HFFc6 (cell line): ENCODE measurements at regions not wholly inside any gene's neighbourhood (a gene's known extent, or its start where the extent isn't known, plus 50 kb on each side); places are given as distances from the start of the nearest gene placed in this dataset.

Experiments
- DNase-seq: peaks from one replicate; pipeline ENCODE4 v3.0.0-alpha.2; 2018
- H3K27ac Mint-ChIP-seq: 2 replicates; pipeline ENCODE4 v1.8.0; 2020; ENCODE audit warnings: mild to moderate bottlenecking, mixed read lengths
- H3K27me3 Mint-ChIP-seq: 2 replicates; pipeline ENCODE4 v1.8.0; 2021; ENCODE audit warnings: mild to moderate bottlenecking, moderate library complexity, mixed read lengths; ENCODE audit not compliant: insufficient read depth
- H3K36me3 Mint-ChIP-seq: 2 replicates; pipeline ENCODE4 v1.8.0; 2021; ENCODE audit warnings: low read depth, mixed read lengths
- H3K4me1 Mint-ChIP-seq: 2 replicates; pipeline ENCODE4 v1.8.0; 2020; ENCODE audit warnings: low read depth, mixed read lengths
- H3K4me3 Mint-ChIP-seq: 2 replicates; pipeline ENCODE4 v1.8.0; 2020; ENCODE audit warnings: mild to moderate bottlenecking, moderate library complexity, mixed read lengths
- H3K9me3 Mint-ChIP-seq: 2 replicates; pipeline ENCODE4 v1.8.0; 2020; ENCODE audit warnings: mild to moderate bottlenecking, mixed read lengths
- TF ChIP-seq, protein P1 (sequence below): fragments of 200-600 bp; sonication (generic); IDR thresholded peaks from 2 replicates; pipeline ENCODE4 v1.5.0; 2021; ENCODE audit warnings: antibody characterized with exemption, mild to moderate bottlenecking

DNA sequence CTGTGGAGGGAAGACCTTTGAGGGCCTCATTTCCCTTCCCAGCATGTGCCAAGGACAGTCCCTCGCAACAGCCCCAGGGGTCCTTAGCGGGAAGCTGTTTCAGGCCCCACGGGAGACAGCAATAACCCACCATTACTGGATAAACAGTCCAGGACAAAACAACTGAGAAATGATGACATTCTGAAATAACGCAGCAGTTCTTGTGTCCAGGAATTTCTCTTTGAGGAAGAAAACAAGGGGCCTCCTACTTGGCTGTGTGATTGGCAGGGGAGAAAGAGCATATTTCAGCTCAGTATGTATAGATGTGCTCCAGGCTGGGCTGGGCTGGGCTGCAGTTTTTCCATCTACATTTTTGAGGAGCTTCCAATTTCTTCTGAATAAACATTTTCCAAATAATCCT lies 82.2 kb upstream of the THBS1 start:
- DNase-seq, result no peak
- H3K4me1 Mint-ChIP-seq, result peaks cover 59% of the 10 kb centered on the region
- H3K9me3 Mint-ChIP-seq, result no peaks in the 10 kb centered on the region
- H3K27me3 Mint-ChIP-seq, result no peaks in the 10 kb centered on the region
- no peak overlapping the region for H3K4me3 Mint-ChIP-seq
- TF ChIP-seq, protein P1, sequence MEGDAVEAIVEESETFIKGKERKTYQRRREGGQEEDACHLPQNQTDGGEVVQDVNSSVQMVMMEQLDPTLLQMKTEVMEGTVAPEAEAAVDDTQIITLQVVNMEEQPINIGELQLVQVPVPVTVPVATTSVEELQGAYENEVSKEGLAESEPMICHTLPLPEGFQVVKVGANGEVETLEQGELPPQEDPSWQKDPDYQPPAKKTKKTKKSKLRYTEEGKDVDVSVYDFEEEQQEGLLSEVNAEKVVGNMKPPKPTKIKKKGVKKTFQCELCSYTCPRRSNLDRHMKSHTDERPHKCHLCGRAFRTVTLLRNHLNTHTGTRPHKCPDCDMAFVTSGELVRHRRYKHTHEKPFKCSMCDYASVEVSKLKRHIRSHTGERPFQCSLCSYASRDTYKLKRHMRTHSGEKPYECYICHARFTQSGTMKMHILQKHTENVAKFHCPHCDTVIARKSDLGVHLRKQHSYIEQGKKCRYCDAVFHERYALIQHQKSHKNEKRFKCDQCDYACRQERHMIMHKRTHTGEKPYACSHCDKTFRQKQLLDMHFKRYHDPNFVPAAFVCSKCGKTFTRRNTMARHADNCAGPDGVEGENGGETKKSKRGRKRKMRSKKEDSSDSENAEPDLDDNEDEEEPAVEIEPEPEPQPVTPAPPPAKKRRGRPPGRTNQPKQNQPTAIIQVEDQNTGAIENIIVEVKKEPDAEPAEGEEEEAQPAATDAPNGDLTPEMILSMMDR, result no peak
- H3K36me3 Mint-ChIP-seq, result peaks cover 5% of the 10 kb centered on the region; the same call in 1 of the 2 replicates
- no peak overlapping the region for H3K27ac Mint-ChIP-seq

DNA sequence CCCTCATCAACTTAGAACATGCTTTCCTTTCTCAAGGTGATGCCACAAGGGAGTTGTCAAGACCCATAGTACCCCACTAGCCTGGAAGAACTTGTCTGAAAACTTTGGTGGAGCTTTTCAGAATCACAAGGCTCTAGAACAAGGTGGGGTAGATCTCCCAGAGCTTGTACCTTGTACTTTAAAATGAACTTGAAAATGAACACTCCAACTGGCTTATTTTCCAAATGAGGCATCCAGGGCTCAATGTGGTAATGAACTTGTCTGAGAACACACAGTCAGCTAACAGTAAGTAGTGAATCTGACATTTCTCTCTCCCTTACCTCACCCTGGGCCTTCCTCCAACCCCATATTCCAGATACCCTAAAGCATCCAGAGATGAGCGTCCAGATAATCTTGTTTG lies 81.8 kb upstream of the THBS1 start:
- H3K9me3 Mint-ChIP-seq, result no peaks in the 10 kb centered on the region
- no peaks in the 10 kb centered on the region for H3K27me3 Mint-ChIP-seq
- peaks cover 5% of the 10 kb centered on the region; the same call in 1 of the 2 replicates for H3K36me3 Mint-ChIP-seq
- no peak overlapping the region for H3K4me3 Mint-ChIP-seq
- TF ChIP-seq, protein P1, result no peak
- H3K27ac Mint-ChIP-seq, result no peak overlapping the region
- peaks cover 63% of the 10 kb centered on the region for H3K4me1 Mint-ChIP-seq
- no peak for DNase-seq

DNA sequence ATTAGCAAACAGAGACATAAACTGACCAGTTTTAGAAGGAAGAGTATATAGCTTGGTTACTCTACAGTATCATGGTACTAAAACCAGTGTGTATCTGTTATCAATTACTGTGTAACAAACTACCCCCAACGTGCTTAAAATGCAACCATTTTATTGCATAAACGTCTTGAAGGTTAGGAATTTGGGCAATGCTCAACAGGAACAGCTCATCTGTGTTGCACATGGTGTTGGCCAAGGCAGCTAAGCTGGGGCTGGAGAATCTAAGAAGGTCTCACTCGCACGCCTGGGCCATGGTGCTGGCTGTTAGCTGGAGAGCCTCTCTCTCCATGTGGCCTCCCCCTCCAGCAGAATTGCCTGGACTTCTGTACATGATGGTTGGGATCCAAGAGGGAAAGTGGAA lies 81.2 kb upstream of the THBS1 start:
- TF ChIP-seq, protein P1, result no peak
- no peak for DNase-seq
- Mint-ChIP-seq H3K4me3 (no peak overlapping the region), H3K4me1 (peaks cover 69% of the 10 kb centered on the region), H3K9me3 (no peaks in the 10 kb centered on the region), H3K27me3 (no peaks in the 10 kb centered on the region), H3K27ac (no peak overlapping the region), H3K36me3 (peaks cover 5% of the 10 kb centered on the region; the same call in 1 of the 2 replicates)

DNA sequence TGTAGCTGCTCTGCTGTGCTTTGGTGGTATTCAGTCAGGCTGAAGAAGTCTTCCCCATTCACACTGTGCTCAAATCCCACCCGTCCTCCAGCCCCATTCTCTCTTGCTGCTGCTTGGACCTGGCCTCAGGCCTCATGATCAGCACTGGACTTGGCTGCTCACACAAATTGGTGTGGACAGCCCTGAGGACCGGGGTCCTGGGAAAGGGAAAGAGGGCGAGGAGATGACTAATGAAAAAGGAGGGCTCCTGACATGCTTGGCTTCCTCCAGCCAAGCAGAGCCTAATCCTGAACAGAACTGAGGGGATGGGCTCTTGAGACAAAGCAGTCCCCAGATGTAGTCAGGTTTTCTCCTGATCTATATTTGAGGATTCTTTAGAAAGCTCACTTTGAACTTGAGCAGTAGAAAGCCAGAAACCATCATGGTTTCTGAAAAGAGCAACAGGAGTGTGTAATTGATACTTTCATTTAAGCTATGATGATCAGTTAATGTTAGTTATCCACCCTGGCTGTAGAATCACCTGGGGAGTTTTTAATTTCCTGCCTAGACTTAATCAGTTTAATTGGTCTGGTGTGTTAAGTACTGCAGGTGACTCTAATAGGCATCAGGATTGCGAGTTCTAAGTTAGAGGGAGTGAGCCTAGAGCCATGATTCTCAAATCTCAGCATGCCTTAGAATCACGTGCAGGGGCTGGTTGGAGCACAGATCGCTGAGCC lies 79.4 kb upstream of the THBS1 start:
- H3K4me3 Mint-ChIP-seq, result no peak overlapping the region
- peaks cover 75% of the 10 kb centered on the region for H3K4me1 Mint-ChIP-seq
- H3K27ac Mint-ChIP-seq, result peak overlapping the region; percentile 68
- DNase-seq, result peak; percentile 35
- no peaks in the 10 kb centered on the region for H3K9me3 Mint-ChIP-seq
- TF ChIP-seq, protein P1, result no peak
- H3K36me3 Mint-ChIP-seq, result peaks cover 5% of the 10 kb centered on the region; the same call in 1 of the 2 replicates
- no peaks in the 10 kb centered on the region; the same call in 1 of the 2 replicates for H3K27me3 Mint-ChIP-seq

DNA sequence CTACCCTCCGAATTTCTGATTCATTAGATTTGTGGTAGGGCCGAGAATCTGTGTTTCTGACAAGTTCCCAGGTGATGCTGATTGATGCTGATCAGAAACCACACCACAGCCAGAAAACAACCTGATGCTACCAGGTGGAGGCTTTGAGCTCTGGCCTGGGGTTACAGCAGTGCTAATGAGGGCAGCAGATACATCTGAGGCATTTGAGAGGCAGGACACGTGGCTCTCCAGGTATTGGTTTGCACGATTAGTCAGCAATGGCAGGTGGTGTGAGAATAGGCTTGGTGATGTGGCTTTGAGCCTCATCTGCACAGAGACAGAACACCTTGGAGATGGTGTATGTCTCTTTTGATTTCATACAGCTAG lies 78.8 kb upstream of the THBS1 start:
- H3K27ac Mint-ChIP-seq, result no peak overlapping the region
- H3K4me3 Mint-ChIP-seq, result no peak overlapping the region
- no peaks in the 10 kb centered on the region for H3K9me3 Mint-ChIP-seq
- peaks cover 5% of the 10 kb centered on the region; the same call in 1 of the 2 replicates for H3K36me3 Mint-ChIP-seq
- peaks cover 79% of the 10 kb centered on the region for H3K4me1 Mint-ChIP-seq
- DNase-seq, result no peak
- no peaks in the 10 kb centered on the region; the same call in 1 of the 2 replicates for H3K27me3 Mint-ChIP-seq
- TF ChIP-seq, protein P1, result no peak
